ENCODE measurements at regions not wholly inside any gene's neighbourhood (a gene's known extent, or its start where the extent isn't known, plus 50 kb on each side); places are given as distances from the start of the nearest gene placed in this dataset.

GRCh38 chr20:51182571-51182970, 159.7 kb upstream of the KCNG1 start:
- Mint-ChIP-seq H3K27ac (ENCODE audit: unreplicated experiment) (no peak overlapping the region), H3K27me3 (ENCODE audit: low read depth) (peaks cover 14% of the 10 kb centered on the region), H3K4me1 (ENCODE audit: low read depth) (no peaks in the 10 kb centered on the region), H3K36me3 (ENCODE audit: low read depth) (no peaks in the 10 kb centered on the region), H3K4me3 (ENCODE audit: unreplicated experiment) (no peak overlapping the region), H3K9me3 (ENCODE audit: low read depth) (no peaks in the 10 kb centered on the region)
- no peak for TF ChIP-seq CTCF (IDR thresholded peaks at IDR 0.05)
- no peak for DNase-seq (ENCODE audit: low spot score)

GRCh38 chr20:51178153-51178552, 155.2 kb upstream of the KCNG1 start:
- TF ChIP-seq CTCF (IDR thresholded peaks at IDR 0.05) = no peak
- Mint-ChIP-seq H3K36me3 (ENCODE audit: low read depth) (no peaks in the 10 kb centered on the region), H3K9me3 (ENCODE audit: low read depth) (no peaks in the 10 kb centered on the region), H3K27me3 (ENCODE audit: low read depth) (peaks cover 21% of the 10 kb centered on the region), H3K4me1 (ENCODE audit: low read depth) (no peaks in the 10 kb centered on the region), H3K4me3 (ENCODE audit: unreplicated experiment) (no peak overlapping the region), H3K27ac (ENCODE audit: unreplicated experiment) (no peak overlapping the region)
- DNase-seq (ENCODE audit: low spot score) = no peak

- TF ChIP-seq CTCF (IDR thresholded peaks at IDR 0.05) = no peak
- no peak for DNase-seq (ENCODE audit: low spot score)
- peaks cover 28% of the 10 kb centered on the region for H3K27me3 Mint-ChIP-seq (ENCODE audit: low read depth)
- no peak overlapping the region for H3K27ac Mint-ChIP-seq (ENCODE audit: unreplicated experiment)
- peaks cover 2% of the 10 kb centered on the region for H3K9me3 Mint-ChIP-seq (ENCODE audit: low read depth)
- H3K4me1 Mint-ChIP-seq (ENCODE audit: low read depth) = no peaks in the 10 kb centered on the region
- no peaks in the 10 kb centered on the region for H3K36me3 Mint-ChIP-seq (ENCODE audit: low read depth)
- no peak overlapping the region for H3K4me3 Mint-ChIP-seq (ENCODE audit: unreplicated experiment)
These were observed 154.0 kb upstream of the KCNG1 start for GRCh38 chr20:51176876-51177275.

GRCh38 chr20:51176446-51176845, 153.5 kb upstream of the KCNG1 start:
- TF ChIP-seq CTCF (IDR thresholded peaks at IDR 0.05) = no peak
- H3K9me3 Mint-ChIP-seq (ENCODE audit: low read depth) = peaks cover 2% of the 10 kb centered on the region
- no peaks in the 10 kb centered on the region for H3K36me3 Mint-ChIP-seq (ENCODE audit: low read depth)
- no peak for DNase-seq (ENCODE audit: low spot score)
- H3K27ac Mint-ChIP-seq (ENCODE audit: unreplicated experiment) = no peak overlapping the region
- no peak overlapping the region for H3K4me3 Mint-ChIP-seq (ENCODE audit: unreplicated experiment)
- H3K27me3 Mint-ChIP-seq (ENCODE audit: low read depth) = peaks cover 29% of the 10 kb centered on the region
- no peaks in the 10 kb centered on the region for H3K4me1 Mint-ChIP-seq (ENCODE audit: low read depth)

- H3K4me3 Mint-ChIP-seq (ENCODE audit: unreplicated experiment) = no peak overlapping the region
- H3K9me3 Mint-ChIP-seq (ENCODE audit: low read depth) = peaks cover 2% of the 10 kb centered on the region
- TF ChIP-seq CTCF (IDR thresholded peaks at IDR 0.05) = no peak
- no peaks in the 10 kb centered on the region for H3K4me1 Mint-ChIP-seq (ENCODE audit: low read depth)
- peaks cover 27% of the 10 kb centered on the region for H3K27me3 Mint-ChIP-seq (ENCODE audit: low read depth)
- no peak overlapping the region for H3K27ac Mint-ChIP-seq (ENCODE audit: unreplicated experiment)
- no peak for DNase-seq (ENCODE audit: low spot score)
- no peaks in the 10 kb centered on the region for H3K36me3 Mint-ChIP-seq (ENCODE audit: low read depth)
These were observed 152.8 kb upstream of the KCNG1 start for GRCh38 chr20:51175724-51176123.

Measured in chondrocyte (in vitro differentiated cells).